Endodermal cell (in vitro differentiated cells): ENCODE measurements at regions not wholly inside any gene's neighbourhood (a gene's known extent, or its start where the extent isn't known, plus 50 kb on each side); places are given as distances from the start of the nearest gene placed in this dataset.

Experiments
- DNase-seq: peaks from one replicate; pipeline ENCODE4 v3.0.0-alpha.2; 2017
- H3K27ac ChIP-seq: 2 replicates; pipeline ENCODE4 v1.5.1; 2013; ENCODE audit warnings: mild to moderate bottlenecking, low read depth, low read length, moderate library complexity
- H3K27me3 ChIP-seq: 2 replicates; pipeline ENCODE4 v1.6.1; 2013; ENCODE audit warnings: mild to moderate bottlenecking, low read length, moderate library complexity; ENCODE audit not compliant: insufficient read depth, control insufficient read depth, poor library complexity, severe bottlenecking
- H3K36me3 ChIP-seq: 2 replicates; pipeline ENCODE4 v1.7.0; 2013; ENCODE audit warnings: mild to moderate bottlenecking, low read length, moderate library complexity; ENCODE audit not compliant: control insufficient read depth, insufficient read depth
- H3K4me1 ChIP-seq: one replicate; pipeline ENCODE4 v1.7.0; 2013; ENCODE audit warnings: low read length; ENCODE audit not compliant: control insufficient read depth, insufficient read depth
- H3K4me3 ChIP-seq: 2 replicates; pipeline ENCODE4 v1.5.1; 2013; ENCODE audit warnings: mild to moderate bottlenecking, low read length, moderate library complexity
- H3K9ac ChIP-seq: 2 replicates; pipeline ENCODE4 v1.6.1; 2013; ENCODE audit warnings: mild to moderate bottlenecking, low read length, moderate library complexity; ENCODE audit not compliant: poor library complexity, severe bottlenecking; ENCODE audit errors: extremely low read depth
- H3K9me3 ChIP-seq: 2 replicates; pipeline ENCODE4 v1.6.1; 2013; ENCODE audit warnings: mild to moderate bottlenecking, low read length, moderate library complexity; ENCODE audit not compliant: control insufficient read depth
- H3K27ac Mint-ChIP-seq: 2 replicates; pipeline ENCODE4 v1.8.0; 2020; ENCODE audit warnings: mixed read lengths
- H3K27me3 Mint-ChIP-seq: 2 replicates; pipeline ENCODE4 v1.8.0; 2021; ENCODE audit warnings: mild to moderate bottlenecking, mixed read lengths; ENCODE audit not compliant: insufficient read depth
- H3K36me3 Mint-ChIP-seq: 2 replicates; pipeline ENCODE4 v1.8.0; 2020; ENCODE audit warnings: low read depth, mixed read lengths
- H3K4me1 Mint-ChIP-seq: 2 replicates; pipeline ENCODE4 v1.8.0; 2020; ENCODE audit warnings: mixed read lengths
- H3K4me3 Mint-ChIP-seq: 2 replicates; pipeline ENCODE4 v1.8.0; 2020; ENCODE audit warnings: mild to moderate bottlenecking, moderate library complexity, mixed read lengths
- H3K9me3 Mint-ChIP-seq: 2 replicates; pipeline ENCODE4 v1.8.0; 2020; ENCODE audit warnings: mild to moderate bottlenecking, mixed read lengths
- CTCF ChIP-seq: fragments of 200-600 bp; sonication (generic); conservative IDR thresholded peaks from 2 replicates; pipeline ENCODE4 v1.5.0; 2021; ENCODE audit warnings: antibody characterized with exemption, mild to moderate bottlenecking
- WGBS, 2 experiments: methylation state at CpG; one replicate each; pipeline versions ENCODE4 v1.1.5 to v1.1.7; 2013; ENCODE audit warnings: missing lambda C conversion rate in 2 of 2, mixed read lengths in 1 of 2; ENCODE audit not compliant: insufficient coverage in 1 of 2, insufficient read length in 1 of 2; 5-methylcytosine and 5-hydroxymethylcytosine counted together

- TF ChIP-seq CTCF, result no peak
- Mint-ChIP-seq H3K4me1 (peaks cover 2% of the 10 kb centered on the region), H3K27ac (no peak overlapping the region), H3K36me3 (no peaks in the 10 kb centered on the region), H3K9me3 (no peaks in the 10 kb centered on the region), H3K27me3 (peaks cover 25% of the 10 kb centered on the region), H3K4me3 (no peak overlapping the region)
- H3K36me3 ChIP-seq, result no peaks in the 10 kb centered on the region
- 86 to 93% methylated on average over 3 to 7 of the region's 7 CpGs for WGBS, 2 experiments
- H3K27ac ChIP-seq, result no peak overlapping the region
- DNase-seq, result peak; percentile 60
- no peaks in the 10 kb centered on the region for H3K27me3 ChIP-seq
- no peak overlapping the region for H3K9ac ChIP-seq
- H3K4me1 ChIP-seq, result no peaks in the 10 kb centered on the region
- H3K4me3 ChIP-seq, result no peak overlapping the region
- no peaks in the 10 kb centered on the region for H3K9me3 ChIP-seq
Observed at GRCh38 chr13:78334059-78334458, 269.3 kb downstream of the POU4F1 start.

- no peaks in the 10 kb centered on the region for H3K4me1 Mint-ChIP-seq
- no peak overlapping the region for H3K4me3 Mint-ChIP-seq
- Histone ChIP-seq H3K27me3 (no peaks in the 10 kb centered on the region), H3K4me1 (no peaks in the 10 kb centered on the region), H3K27ac (no peak overlapping the region), H3K9me3 (no peaks in the 10 kb centered on the region), H3K4me3 (no peak overlapping the region), H3K9ac (no peak overlapping the region), H3K36me3 (no peaks in the 10 kb centered on the region)
- no peaks in the 10 kb centered on the region for H3K36me3 Mint-ChIP-seq
- no peak for TF ChIP-seq CTCF
- DNase-seq, result no peak
- H3K27ac Mint-ChIP-seq, result no peak overlapping the region
- peaks cover 3% of the 10 kb centered on the region for H3K27me3 Mint-ChIP-seq
- H3K9me3 Mint-ChIP-seq, result no peaks in the 10 kb centered on the region
- WGBS, 2 experiments, result 100% methylated on average over 1 of the region's 1 CpG; no CpG with 5 or more reads in 1 of the 2 experiments
Observed at GRCh38 chr13:78326633-78327032, 276.7 kb downstream of the POU4F1 start.

- Mint-ChIP-seq H3K27me3 (peaks cover 3% of the 10 kb centered on the region), H3K4me1 (no peaks in the 10 kb centered on the region), H3K27ac (no peak overlapping the region), H3K36me3 (no peaks in the 10 kb centered on the region), H3K4me3 (no peak overlapping the region), H3K9me3 (no peaks in the 10 kb centered on the region)
- 90 to 100% methylated on average over 1 of the region's 1 CpG for WGBS, 2 experiments
- TF ChIP-seq CTCF, result no peak
- no peak for DNase-seq
- Histone ChIP-seq H3K27ac (no peak overlapping the region), H3K4me3 (no peak overlapping the region), H3K36me3 (no peaks in the 10 kb centered on the region), H3K9ac (no peak overlapping the region), H3K4me1 (no peaks in the 10 kb centered on the region), H3K27me3 (no peaks in the 10 kb centered on the region), H3K9me3 (no peaks in the 10 kb centered on the region)
Observed at GRCh38 chr13:78325585-78325984, 277.8 kb downstream of the POU4F1 start.
